ENCODE measurements at regions not wholly inside any gene's neighbourhood (a gene's known extent, or its start where the extent isn't known, plus 50 kb on each side); places are given as distances from the start of the nearest gene placed in this dataset.

GRCh38 chr3:110788794-110789193 lies 282.8 kb upstream of the NECTIN3 start:
- no peak for ATAC-seq
- no TSS peak for BruUV-seq (replicated peaks)
- no peak overlapping the region for H3K9ac ChIP-seq (ENCODE audit: insufficient read depth in 1 of 2, low read depth in 2 of 2, low read length in 2 of 2)
- no peak for TF ChIP-seq FOXA3 (CRISPR knock-in tag; conservative IDR thresholded peaks at IDR 0.05 in 1 of 2, IDR thresholded peaks at IDR 0.05 in 1 of 2)
- TF ChIP-seq CBX8 (IDR thresholded peaks at IDR 0.05; ENCODE audit: borderline replicate concordance, extremely low read depth, low read depth, low read length, poor library complexity, severe bottlenecking) = no peak
- no peak for TF ChIP-seq HNRNPH1 (optimal IDR thresholded peaks at IDR 0.05; ENCODE audit: low read depth, low read length)
- TF ChIP-seq ZBTB2 (IDR thresholded peaks at IDR 0.05) = no peak
- no peak for TF ChIP-seq POLR2A (conservative IDR thresholded peaks at IDR 0.05)
- TF ChIP-seq PCBP1 (IDR thresholded peaks at IDR 0.05; ENCODE audit: low read depth, low read length, poor library complexity, severe bottlenecking) = no peak
- TF ChIP-seq ETS2 (tag; IDR thresholded peaks at IDR 0.05; ENCODE audit: borderline replicate concordance, poor library complexity, severe bottlenecking) = no peak
- TF ChIP-seq JUNB (CRISPR knock-in tag; conservative IDR thresholded peaks at IDR 0.05) = no peak
- no peak for TF ChIP-seq MCM2 (IDR thresholded peaks at IDR 0.05; ENCODE audit: low read depth)
- no peak for TF ChIP-seq CREB3 (tag; conservative IDR thresholded peaks at IDR 0.05; ENCODE audit: low read depth)
- no peak for TF ChIP-seq SPI1 (IDR thresholded peaks at IDR 0.05; ENCODE audit: borderline replicate concordance, low read depth, low read length)
- TF ChIP-seq FOSL1 (tag; conservative IDR thresholded peaks at IDR 0.05) = no peak
- no peak for TF ChIP-seq ZNF395 (CRISPR knock-in tag; IDR thresholded peaks at IDR 0.05)
- TF ChIP-seq BDP1 (IDR thresholded peaks at IDR 0.05; ENCODE audit: insufficient read depth, insufficient read length) = no peak
- H3K4me3 ChIP-seq = no peak overlapping the region
- WGBS (ENCODE audit: insufficient coverage, low coverage, missing lambda C conversion rate) = 0% methylated on average over 1 of the region's 1 CpG
- H3K9me1 ChIP-seq (ENCODE audit: control insufficient read depth, insufficient read depth, low read length) = no peaks in the 10 kb centered on the region
- H2AFZ ChIP-seq (ENCODE audit: low read depth, low read length) = no peak overlapping the region
- H3K27ac ChIP-seq (ENCODE audit: extremely low read depth, low read depth, low read length) = no peak overlapping the region
- intact Hi-C loops (cut with micrococcal nuclease) (no loop called here), in situ Hi-C loops (cut with MboI) (no loop called here)
- H3K27me3 ChIP-seq (ENCODE audit: control insufficient read depth in 2 of 2, insufficient read depth in 2 of 2, low read length in 2 of 2) = no peaks in the 10 kb centered on the region
- H3K79me2 ChIP-seq (ENCODE audit: control insufficient read depth, insufficient read depth, low read length) = no peaks in the 10 kb centered on the region
- no peaks in the 10 kb centered on the region for H3K36me3 ChIP-seq (ENCODE audit: control insufficient read depth, insufficient read depth, low read length)
- ChIA-PET CTCF (ENCODE audit: low intra/inter-chr PET ratio) (no interaction called here), POLR2A (no interaction called here)
- no peaks in the 10 kb centered on the region for H4K20me1 ChIP-seq (replicated peaks; ENCODE audit: control insufficient read depth, insufficient read depth, low read length)
- FAIRE-seq = no peak
- no peak overlapping the region for H3K4me2 ChIP-seq (ENCODE audit: insufficient read depth, low read length)
- no peaks in the 10 kb centered on the region for H3K4me1 ChIP-seq (replicated peaks in 1 of 2; ENCODE audit: control insufficient read depth in 2 of 2, insufficient read depth in 2 of 2, low read length in 2 of 2)
- no peak for DNase-seq (ENCODE audit: extremely low read depth in 1 of 4, low spot score in 3 of 4)
- no peaks in the 10 kb centered on the region for H3K9me3 ChIP-seq (replicated peaks; ENCODE audit: control insufficient read depth, insufficient read depth, low read depth, low read length)

Measured in K562 (cell line).